ENCODE measurements at regions not wholly inside any gene's neighbourhood (a gene's known extent, or its start where the extent isn't known, plus 50 kb on each side); places are given as distances from the start of the nearest gene placed in this dataset.

DNA sequence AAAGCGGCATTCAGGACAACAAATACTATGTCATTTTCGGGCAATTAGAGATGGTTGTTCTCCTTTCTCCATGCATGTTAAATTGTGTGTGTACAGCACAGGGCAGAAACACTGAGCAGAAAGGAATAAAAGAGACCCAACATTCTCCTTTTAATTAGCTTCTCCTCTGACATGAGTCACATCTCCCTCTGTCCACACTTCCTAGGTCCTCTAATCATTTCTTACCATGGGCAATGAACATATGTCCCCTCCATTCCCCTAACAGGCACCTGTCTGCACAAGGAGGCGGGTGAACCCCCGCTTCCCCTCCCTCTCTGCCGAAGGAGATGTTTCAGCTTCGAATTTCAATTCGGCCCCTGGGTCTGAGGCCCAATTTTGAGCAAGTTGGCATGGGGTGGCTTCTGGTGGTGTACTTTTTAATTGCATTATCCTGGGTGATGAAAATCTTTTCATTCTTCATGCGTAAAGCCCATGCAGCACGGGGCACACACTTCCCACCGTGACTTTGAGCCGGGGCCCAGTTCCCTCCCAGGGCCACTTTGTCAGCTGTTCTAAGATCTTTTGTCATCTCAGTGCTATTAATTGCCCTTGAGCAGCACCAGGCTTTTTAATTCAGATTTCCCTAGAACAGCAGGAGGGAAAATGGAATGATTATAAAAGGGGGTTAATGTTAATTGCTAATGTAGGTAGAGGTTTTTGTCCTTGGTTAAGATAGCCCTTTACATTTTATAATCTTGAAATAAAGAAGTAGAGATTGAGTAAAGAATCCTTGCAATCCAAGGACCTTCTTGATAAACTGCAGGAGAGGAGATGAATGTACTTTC, 219.5 kb upstream of the NRP1 start:
- TF ChIP-seq EZH2 (IDR thresholded peaks at IDR 0.05; ENCODE audit: insufficient read depth, poor library complexity, severe bottlenecking) (no peak), EZH2phosphoT487 (IDR thresholded peaks at IDR 0.05; ENCODE audit: insufficient read depth, low read depth) (no peak)
